HG03442 (cell line): ENCODE measurements at regions not wholly inside any gene's neighbourhood (a gene's known extent, or its start where the extent isn't known, plus 50 kb on each side); places are given as distances from the start of the nearest gene placed in this dataset.
A peak's percentile ranks its signal among the peaks of the same experiment; 100 is the strongest.

Experiments used
- ATAC-seq: cut with Tn5 transposase; IDR thresholded peaks from one replicate; pipeline ENCODE4 v1.9.1; 2021; ENCODE audit warnings: mild to moderate bottlenecking, moderate library complexity; ENCODE audit not compliant: unreplicated experiment

- no peak for ATAC-seq
These were observed 261.5 kb downstream of the NSG2 start for GRCh38 chr5:174307031-174307408.

- no peak for ATAC-seq
These were observed 262.3 kb downstream of the NSG2 start for GRCh38 chr5:174307656-174308271.

DNA sequence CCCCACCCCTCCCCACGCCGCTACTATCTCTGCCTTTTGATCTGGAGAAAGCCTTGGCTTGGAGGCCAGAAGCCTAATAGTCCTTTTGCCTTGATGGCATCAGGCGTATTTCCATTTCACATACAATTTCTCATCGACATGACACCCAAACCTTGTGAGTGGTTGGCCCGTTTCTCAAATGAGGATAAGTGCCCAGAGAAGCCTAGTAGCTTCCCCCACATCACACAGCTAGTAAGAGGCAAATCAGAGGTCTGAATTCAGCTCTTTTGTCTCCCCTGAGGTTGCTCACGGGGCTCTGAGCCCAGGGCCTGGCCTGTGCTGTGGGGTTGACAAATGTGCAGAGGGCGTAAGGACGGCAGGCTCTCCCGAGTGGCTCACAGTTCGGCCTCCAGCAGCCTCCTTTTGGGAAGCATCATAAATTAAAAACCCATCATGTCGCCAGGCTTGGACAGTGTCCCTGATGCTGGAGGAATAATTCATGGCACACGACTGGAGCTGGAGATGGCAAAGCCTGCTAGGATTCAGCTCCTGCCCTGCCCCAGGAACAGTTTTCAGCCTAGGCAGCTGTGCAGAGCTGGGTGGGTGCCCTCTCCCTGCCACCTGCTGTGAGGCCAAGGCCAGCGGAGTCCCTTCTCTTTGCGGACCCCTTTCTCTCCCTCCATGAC, 263.8 kb downstream of the NSG2 start:
- no peak for ATAC-seq

DNA sequence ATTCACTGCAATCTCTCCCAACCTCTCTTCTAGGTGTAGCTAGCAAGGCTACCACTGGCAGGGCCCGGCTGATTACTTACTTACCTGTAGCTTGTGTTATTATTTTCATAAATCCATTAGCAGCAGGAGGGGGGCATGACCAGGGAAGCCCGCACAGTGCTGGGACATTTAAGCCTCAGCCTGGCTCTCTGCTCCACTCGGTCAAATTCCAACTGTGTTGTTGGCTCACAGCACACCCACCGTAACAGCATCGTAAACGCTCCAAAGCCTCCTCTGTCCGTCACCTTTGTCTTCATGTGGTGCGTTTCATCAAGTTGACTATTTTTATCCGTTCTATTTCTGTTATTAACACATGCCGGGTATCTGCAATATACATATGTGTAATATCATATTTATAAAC, 264.7 kb downstream of the NSG2 start:
- ATAC-seq, result no peak

- ATAC-seq, result no peak
These were observed 265.2 kb downstream of the NSG2 start for GRCh38 chr5:174310706-174311105.

DNA sequence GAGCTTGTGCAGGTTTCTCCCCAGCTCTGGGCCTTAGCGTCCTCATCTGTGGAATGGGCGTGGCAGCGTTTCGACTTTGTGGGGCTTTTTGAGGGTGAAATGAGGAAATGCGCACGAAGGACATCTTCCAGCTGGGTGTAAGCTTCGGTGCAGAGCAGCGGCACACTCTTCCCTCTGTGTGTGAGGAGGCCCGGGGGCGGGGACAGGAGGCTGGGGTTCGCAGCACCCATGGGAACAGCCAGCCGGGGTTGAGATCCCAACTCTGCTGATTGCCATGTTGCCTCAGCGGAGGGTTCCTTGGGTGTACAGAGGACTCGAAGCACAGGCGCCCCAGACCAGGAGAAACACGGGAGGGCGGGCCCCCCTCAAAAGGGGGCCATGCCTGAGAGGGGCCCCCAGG, 265.6 kb downstream of the NSG2 start:
- ATAC-seq, result no peak

GRCh38 chr5:174311531-174312269, 266.2 kb downstream of the NSG2 start:
- ATAC-seq, result peak; percentile 52

DNA sequence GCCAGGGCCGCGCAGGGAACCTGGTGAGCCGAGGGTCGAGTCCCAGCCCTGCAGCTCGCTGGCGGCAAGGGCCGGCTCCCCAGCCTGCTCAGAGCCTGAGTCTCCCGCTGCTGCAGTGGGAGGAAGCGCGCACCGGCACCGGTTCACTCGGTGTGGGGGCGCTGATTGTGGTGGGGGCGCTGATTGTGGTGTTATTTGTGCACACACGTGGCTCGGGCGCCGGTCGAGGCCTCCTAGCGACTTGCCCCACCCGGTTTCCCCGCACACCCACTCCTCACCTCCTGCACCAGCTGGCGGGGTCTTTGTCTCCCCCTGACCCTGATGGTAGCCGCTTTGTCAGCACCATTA, 266.7 kb downstream of the NSG2 start:
- ATAC-seq, result peak; percentile 21

GRCh38 chr5:174312641-174313040, 267.1 kb downstream of the NSG2 start:
- no peak for ATAC-seq

DNA sequence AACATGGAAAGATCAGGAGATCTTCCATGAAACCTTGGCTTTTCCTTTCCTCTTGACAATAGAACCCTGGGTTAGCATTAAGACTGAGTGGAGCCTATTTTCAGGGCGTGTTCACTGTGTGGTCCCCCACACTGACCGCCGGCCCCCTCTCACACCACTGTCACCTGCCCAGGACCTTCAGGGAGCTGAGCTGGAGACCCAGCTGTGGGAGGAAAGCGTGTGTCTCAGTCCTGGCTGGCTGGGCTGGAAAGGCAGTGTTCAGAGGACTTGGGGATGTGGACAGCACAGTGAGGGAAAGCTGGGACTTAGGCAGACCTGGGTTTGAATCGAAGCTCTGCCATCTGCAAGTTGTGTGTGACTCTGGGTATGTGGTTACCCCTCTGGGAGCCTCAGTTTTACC, 268.1 kb downstream of the NSG2 start:
- ATAC-seq, result no peak

DNA sequence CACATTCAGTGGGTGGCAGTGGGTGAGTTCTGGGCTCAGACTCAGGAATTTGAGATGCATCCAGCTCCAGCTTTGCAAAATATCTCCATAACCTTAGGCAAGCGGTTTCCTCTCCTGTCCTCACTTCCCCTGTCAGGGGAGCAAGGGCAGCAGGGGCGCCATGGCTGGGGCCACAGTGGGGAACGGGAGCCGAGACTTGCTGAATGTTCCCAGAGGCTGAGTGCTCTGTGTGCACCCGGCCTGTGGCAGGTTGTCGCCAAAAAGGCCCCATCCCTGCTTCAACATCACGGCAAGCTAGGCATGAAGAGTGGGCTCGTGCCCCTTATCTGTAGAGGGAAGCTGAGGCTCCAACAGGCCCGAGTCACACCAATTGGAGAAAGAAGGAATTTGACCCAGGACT, 268.8 kb downstream of the NSG2 start:
- no peak for ATAC-seq

DNA sequence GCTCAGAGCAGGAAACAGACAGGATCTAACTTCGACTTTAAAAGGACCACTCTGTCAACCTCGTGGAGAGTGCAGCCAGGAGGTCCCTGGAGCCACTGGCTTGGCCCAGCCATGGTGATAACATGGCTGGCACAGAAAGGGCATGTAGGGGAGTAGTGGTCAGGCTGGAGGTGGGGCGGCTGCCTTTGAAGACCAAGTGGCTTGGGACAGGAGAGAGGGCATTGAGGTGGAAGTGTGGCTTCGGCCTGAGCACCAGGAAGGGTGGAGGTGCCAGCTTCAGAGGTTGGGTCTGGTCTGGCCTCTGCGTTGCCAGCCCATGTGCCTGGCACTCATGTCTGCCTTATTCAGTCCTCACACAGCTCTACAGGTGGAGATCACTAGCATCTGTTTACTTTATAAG, 270.0 kb downstream of the NSG2 start:
- no peak for ATAC-seq

DNA sequence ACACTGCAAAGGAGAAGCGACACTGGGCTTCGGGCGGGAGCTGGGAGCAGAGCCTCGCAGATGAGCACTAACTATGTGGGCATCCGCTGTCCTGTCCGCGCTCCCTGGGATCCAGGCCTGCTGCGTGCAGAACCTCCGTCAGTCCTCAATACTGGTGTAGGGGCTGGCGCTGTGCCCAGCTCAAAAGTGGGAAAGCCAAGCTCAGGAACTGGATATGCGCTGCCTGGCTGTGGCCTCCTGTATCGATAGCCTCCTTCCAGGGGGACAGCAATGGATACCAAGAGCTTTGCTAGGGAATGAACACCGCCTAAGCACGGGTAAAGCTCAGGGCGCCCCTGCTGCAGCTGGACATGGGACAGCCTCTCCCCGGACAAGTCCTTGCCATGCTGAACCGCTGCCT, 270.4 kb downstream of the NSG2 start:
- no peak for ATAC-seq

DNA sequence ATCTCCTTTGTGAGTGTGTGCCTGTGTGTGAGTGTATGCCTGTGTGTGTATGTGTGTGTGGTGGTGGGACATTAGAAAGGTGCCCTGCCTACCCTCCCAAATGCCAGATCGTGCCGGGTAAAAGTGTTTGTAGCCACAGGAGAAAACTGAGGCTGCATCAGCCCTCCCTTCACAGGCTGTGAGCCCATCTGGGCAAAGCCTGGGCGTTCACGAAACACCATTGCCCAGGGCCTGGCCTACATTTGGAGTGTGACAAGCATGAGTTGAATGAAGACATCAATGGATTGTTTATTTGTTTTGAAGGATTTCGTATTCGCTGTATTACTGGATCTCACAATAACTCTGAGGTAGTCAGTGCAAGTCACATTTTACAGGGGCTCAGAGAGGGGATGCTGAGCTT, 270.8 kb downstream of the NSG2 start:
- no peak for ATAC-seq

DNA sequence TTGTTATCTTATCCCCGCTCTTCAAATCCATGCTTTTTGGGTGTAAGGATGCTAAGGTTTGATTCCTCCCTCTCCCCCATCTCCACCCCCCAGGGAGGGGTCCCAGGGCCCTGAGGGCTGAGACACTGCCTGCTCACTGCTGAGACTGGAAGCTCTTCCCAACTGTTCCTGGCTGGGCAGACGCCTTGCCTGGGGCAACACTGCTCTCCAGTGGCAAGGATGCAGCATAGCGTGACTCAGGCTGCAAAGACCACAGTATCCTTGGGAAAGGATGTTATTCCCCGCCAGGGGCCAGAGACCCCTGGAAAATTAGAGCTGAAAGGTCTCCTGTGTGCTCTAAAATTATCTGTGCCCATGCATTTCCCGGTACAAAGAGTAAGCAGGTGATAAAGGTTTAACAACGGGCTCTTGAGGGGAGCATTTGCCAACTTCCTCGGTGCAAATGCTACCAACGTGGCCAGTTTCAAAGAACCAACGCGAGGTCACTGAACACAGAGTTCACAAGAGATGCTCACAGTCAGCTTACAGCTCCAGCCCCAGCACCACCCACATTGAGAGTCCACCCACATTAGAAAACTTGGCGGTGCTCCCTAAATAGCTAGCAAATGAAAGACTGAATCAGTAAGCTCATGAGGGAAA, 271.9 kb downstream of the NSG2 start:
- no peak for ATAC-seq

- no peak for ATAC-seq
These were observed 273.1 kb downstream of the NSG2 start for GRCh38 chr5:174318578-174318977.

DNA sequence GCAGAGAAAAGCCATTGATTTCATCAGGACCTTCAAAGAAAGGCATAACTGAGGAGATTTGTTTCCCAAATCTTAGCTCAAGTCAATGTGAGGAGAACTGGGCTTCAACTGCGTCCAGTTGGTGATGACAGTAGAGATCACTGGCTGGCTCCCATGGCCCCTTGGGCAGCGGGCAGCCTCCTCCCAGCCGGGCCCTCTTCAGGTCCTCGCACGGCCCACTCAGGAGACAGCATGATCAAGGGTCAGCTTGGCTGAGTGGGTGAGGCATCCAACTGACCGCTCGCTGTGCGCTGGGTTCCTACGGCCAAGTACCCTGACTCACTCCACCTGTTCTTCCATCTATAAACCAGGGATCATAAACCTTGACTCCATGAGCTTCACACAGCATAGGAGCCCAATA, 274.0 kb downstream of the NSG2 start:
- ATAC-seq, result no peak

GRCh38 chr5:174320051-174320450, 274.5 kb downstream of the NSG2 start:
- no peak for ATAC-seq

DNA sequence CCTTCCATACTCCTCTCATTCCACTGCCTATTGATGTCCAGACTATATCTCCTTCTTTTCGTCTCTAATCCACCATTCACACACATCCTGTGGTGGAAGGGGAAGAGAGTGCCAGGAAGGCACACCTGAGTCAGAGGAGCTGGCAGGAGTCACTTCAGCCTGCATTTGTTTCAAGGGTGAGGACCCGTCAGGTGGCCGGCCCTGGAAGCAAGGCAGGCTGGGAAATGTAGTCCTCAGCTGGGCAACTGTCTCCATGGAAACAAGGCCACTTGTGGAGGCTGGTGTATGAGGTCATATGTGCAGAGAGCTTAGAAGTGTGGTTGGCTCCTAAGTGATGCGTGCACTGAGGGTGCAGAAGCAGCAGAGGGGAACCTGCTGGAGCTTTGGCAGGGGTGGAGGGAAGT, 278.4 kb downstream of the NSG2 start:
- ATAC-seq, result no peak

- ATAC-seq, result no peak
These were observed 279.2 kb downstream of the NSG2 start for GRCh38 chr5:174324680-174325079.

- no peak for ATAC-seq
These were observed 279.9 kb downstream of the NSG2 start for GRCh38 chr5:174325431-174325830.

GRCh38 chr5:174325961-174326360, 280.5 kb downstream of the NSG2 start:
- no peak for ATAC-seq
